ENCODE measurements at regions not wholly inside any gene's neighbourhood (a gene's known extent, or its start where the extent isn't known, plus 50 kb on each side); places are given as distances from the start of the nearest gene placed in this dataset.

DNA sequence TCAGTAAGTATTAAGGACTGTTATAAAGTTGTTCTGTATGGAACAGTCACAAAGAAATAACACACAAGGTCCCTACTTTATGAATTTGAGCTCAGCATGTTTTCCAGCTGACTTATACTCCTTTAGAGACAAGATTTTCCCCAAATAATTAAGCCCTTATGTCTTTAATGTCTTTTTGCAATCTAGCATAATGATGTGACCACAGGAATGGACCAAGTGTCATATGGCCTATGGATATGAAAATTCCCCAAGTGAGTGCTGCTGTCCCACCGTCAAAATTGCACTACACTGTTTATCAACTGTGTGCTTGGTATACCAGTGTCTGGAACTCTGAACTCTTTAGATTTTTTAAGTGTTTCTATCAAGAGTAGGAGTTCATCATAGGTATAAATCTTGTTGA is 369.6 kb downstream of the PID1 start:
- TF ChIP-seq, protein P1, sequence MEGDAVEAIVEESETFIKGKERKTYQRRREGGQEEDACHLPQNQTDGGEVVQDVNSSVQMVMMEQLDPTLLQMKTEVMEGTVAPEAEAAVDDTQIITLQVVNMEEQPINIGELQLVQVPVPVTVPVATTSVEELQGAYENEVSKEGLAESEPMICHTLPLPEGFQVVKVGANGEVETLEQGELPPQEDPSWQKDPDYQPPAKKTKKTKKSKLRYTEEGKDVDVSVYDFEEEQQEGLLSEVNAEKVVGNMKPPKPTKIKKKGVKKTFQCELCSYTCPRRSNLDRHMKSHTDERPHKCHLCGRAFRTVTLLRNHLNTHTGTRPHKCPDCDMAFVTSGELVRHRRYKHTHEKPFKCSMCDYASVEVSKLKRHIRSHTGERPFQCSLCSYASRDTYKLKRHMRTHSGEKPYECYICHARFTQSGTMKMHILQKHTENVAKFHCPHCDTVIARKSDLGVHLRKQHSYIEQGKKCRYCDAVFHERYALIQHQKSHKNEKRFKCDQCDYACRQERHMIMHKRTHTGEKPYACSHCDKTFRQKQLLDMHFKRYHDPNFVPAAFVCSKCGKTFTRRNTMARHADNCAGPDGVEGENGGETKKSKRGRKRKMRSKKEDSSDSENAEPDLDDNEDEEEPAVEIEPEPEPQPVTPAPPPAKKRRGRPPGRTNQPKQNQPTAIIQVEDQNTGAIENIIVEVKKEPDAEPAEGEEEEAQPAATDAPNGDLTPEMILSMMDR (IDR thresholded peaks at IDR 0.05), result no peak
- TF ChIP-seq POLR2A (IDR thresholded peaks at IDR 0.05), result no peak

Data from body of pancreas (tissue), 4 donors.